ENCODE measurements at regions not wholly inside any gene's neighbourhood (a gene's known extent, or its start where the extent isn't known, plus 50 kb on each side); places are given as distances from the start of the nearest gene placed in this dataset.

DNA sequence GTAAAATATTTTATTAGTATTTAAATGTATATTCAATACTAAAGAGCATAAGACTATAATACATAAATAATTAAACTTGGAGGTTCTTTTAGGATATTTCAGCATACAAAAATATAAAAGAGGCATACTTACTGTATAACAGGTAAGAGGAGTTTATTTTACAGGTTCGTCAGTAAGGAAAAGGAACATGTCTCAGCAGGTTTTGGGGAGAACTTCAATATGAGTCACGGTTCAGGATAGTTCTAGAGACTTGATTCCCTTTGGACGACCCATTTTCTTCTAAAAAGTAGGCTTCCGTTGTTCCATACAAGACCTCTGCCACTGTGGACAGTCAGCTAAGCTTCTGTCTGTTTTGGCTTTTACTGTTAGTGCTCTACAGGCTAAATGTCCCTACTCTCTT, 181.1 kb downstream of the ALX1 start:
- TF ChIP-seq POLR2AphosphoS5 (IDR thresholded peaks at IDR 0.05; ENCODE audit: low read depth, low read length), result no peak
- TF ChIP-seq POLR2A (IDR thresholded peaks at IDR 0.05; ENCODE audit: low read depth, low read length), result no peak
- no peak for TF ChIP-seq TAF1 (IDR thresholded peaks at IDR 0.05; ENCODE audit: borderline replicate concordance, low read depth, low read length)

Data from GM12892 (cell line).